ENCODE measurements at regions not wholly inside any gene's neighbourhood (a gene's known extent, or its start where the extent isn't known, plus 50 kb on each side); places are given as distances from the start of the nearest gene placed in this dataset.

GRCh38 chr6:117034547-117034946 lies 157.5 kb downstream of the RFX6 start:
- TF ChIP-seq CTCF (IDR thresholded peaks at IDR 0.05) (no peak), POLR2A (IDR thresholded peaks at IDR 0.05) (no peak)
